ENCODE measurements at regions not wholly inside any gene's neighbourhood (a gene's known extent, or its start where the extent isn't known, plus 50 kb on each side); places are given as distances from the start of the nearest gene placed in this dataset.

GRCh38 chr13:66040506-66040905 is 1189.6 kb downstream of the PCDH9 start:
- TF ChIP-seq TCF12 (IDR thresholded peaks at IDR 0.05; ENCODE audit: low read depth, low read length) (no peak), MYC (IDR thresholded peaks at IDR 0.05; ENCODE audit: insufficient read depth, insufficient read length, insufficient replicate concordance, low read length, severe bottlenecking) (no peak), POLR2AphosphoS5 (IDR thresholded peaks at IDR 0.05; ENCODE audit: low read length) (no peak), CTCF (IDR thresholded peaks at IDR 0.05 in 2 of 3, conservative IDR thresholded peaks at IDR 0.05 in 1 of 3; ENCODE audit: control insufficient read depth in 2 of 3, extremely low read depth in 1 of 3, insufficient read depth in 1 of 3, low read depth in 3 of 3, low read length in 3 of 3) (no peak), MAX (IDR thresholded peaks at IDR 0.05; ENCODE audit: low read depth, low read length) (no peak), MXI1 (IDR thresholded peaks at IDR 0.05; ENCODE audit: low read depth, low read length) (no peak), ZZZ3 (IDR thresholded peaks at IDR 0.05; ENCODE audit: control insufficient read depth, insufficient read length, low read depth) (no peak)
